Tibial nerve (tissue), 4 donors: ENCODE measurements at regions not wholly inside any gene's neighbourhood (a gene's known extent, or its start where the extent isn't known, plus 50 kb on each side); places are given as distances from the start of the nearest gene placed in this dataset.

ENCODE experiments used
- DNase-seq, 2 donors: peaks; one replicate each; pipeline ENCODE4 v3.0.0-alpha.2; 2019; ENCODE audit warnings: low spot score in 2 of 2
- H3K27ac ChIP-seq, 4 donors: fragments of 200-600 bp; sonication (generic) in 3 of 4; one replicate each; pipeline ENCODE4 v1.5.1; 2017 to 2019; ENCODE audit warnings: mild to moderate bottlenecking in 1 of 4
- H3K27me3 ChIP-seq, 2 donors: fragments of 200-600 bp; sonication (generic) in 1 of 2; one replicate each; pipeline versions ENCODE4 v1.5.1 to v1.6.0; 2017 to 2019
- H3K36me3 ChIP-seq, 3 donors: fragments of 200-600 bp; sonication (generic); one replicate each; pipeline ENCODE4 v1.5.1; 2018 to 2019
- H3K4me1 ChIP-seq, 4 donors: fragments of 200-600 bp; sonication (generic) in 3 of 4; one replicate each; pipeline ENCODE4 v1.5.1; 2017 to 2019
- H3K4me3 ChIP-seq, 4 donors: fragments of 200-600 bp; sonication (generic) in 3 of 4; one replicate each; pipeline ENCODE4 v1.5.1; 2017 to 2019; ENCODE audit warnings: mild to moderate bottlenecking in 1 of 4, moderate library complexity in 1 of 4
- H3K9me3 ChIP-seq, 4 donors: fragments of 200-600 bp; sonication (generic) in 3 of 4; one replicate each; pipeline ENCODE4 v1.5.1; 2017 to 2019
- EP300 ChIP-seq, 2 donors: sonication (generic); formaldehyde crosslinking; IDR thresholded peaks; one replicate each; pipeline ENCODE4 v1.6.1; 2017; ENCODE audit warnings: antibody characterized with exemption in 2 of 2, mild to moderate bottlenecking in 1 of 2
- POLR2A ChIP-seq, 2 donors: fragments of 450-650 bp; IDR thresholded peaks; one replicate each; pipeline ENCODE4 v1.6.1; 2017; ENCODE audit warnings: antibody characterized with exemption in 2 of 2, mild to moderate bottlenecking in 2 of 2, moderate library complexity in 2 of 2
- WGBS, 2 donors: methylation state at CpG; one replicate each; pipeline ENCODE4 v1.1.5; 2018; 5-methylcytosine and 5-hydroxymethylcytosine counted together
- TF ChIP-seq, protein P1 (sequence below), 5 experiments: fragments of 200-600 bp in 3 of 5; fragments of 450-650 bp in 2 of 5; sonication (generic) in 3 of 5; IDR thresholded peaks; one replicate each; pipeline ENCODE4 v1.5.1; 2016 to 2019; ENCODE audit warnings: antibody characterized with exemption in 5 of 5, mild to moderate bottlenecking in 3 of 5, moderate library complexity in 2 of 5

- Histone ChIP-seq H3K27ac (no peak overlapping the region), H3K9me3 (peaks cover 0 to 18% (median 0%) of the 10 kb centered on the region in 4 donors), H3K36me3 (no peaks in the 10 kb centered on the region), H3K4me1 (no peaks in the 10 kb centered on the region), H3K27me3 (no peaks in the 10 kb centered on the region), H3K4me3 (no peak overlapping the region)
- TF ChIP-seq POLR2A (IDR thresholded peaks at IDR 0.05), result no peak
- TF ChIP-seq, protein P1, sequence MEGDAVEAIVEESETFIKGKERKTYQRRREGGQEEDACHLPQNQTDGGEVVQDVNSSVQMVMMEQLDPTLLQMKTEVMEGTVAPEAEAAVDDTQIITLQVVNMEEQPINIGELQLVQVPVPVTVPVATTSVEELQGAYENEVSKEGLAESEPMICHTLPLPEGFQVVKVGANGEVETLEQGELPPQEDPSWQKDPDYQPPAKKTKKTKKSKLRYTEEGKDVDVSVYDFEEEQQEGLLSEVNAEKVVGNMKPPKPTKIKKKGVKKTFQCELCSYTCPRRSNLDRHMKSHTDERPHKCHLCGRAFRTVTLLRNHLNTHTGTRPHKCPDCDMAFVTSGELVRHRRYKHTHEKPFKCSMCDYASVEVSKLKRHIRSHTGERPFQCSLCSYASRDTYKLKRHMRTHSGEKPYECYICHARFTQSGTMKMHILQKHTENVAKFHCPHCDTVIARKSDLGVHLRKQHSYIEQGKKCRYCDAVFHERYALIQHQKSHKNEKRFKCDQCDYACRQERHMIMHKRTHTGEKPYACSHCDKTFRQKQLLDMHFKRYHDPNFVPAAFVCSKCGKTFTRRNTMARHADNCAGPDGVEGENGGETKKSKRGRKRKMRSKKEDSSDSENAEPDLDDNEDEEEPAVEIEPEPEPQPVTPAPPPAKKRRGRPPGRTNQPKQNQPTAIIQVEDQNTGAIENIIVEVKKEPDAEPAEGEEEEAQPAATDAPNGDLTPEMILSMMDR (IDR thresholded peaks at IDR 0.05), result no peak
- TF ChIP-seq EP300 (IDR thresholded peaks at IDR 0.05), result no peak
- 16 to 30% methylated on average over 4 of the region's 4 CpGs for WGBS, 2 donors
- DNase-seq, result no peak
Measured at GRCh38 chr2:3008561-3008960, 369.1 kb downstream of the EIPR1 start.

DNA sequence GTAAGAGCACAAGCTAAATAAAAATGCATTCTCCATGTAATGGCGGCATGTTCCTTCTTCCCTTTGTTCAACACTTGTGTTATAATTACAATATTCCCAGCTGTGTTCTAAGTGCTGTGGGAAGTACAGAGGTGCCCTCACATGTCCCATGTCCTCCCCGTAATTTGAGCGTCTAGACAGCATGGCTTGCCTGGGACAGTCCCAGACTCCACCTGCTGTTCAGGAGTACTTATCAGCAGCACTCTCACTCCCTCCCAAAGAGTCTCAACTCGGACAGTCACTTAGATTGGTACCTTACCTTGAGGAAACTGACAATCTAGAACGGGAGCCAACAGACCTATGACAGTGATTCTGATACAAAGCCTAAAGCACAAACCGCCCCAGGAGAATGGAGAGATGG lies 370.5 kb downstream of the EIPR1 start:
- H3K27me3 ChIP-seq, result no peaks in the 10 kb centered on the region
- H3K27ac ChIP-seq, result no peak overlapping the region
- H3K4me3 ChIP-seq, result no peak overlapping the region
- no peaks in the 10 kb centered on the region for H3K4me1 ChIP-seq
- H3K9me3 ChIP-seq, result peaks cover 0 to 5% (median 0%) of the 10 kb centered on the region in 4 donors
- no peaks in the 10 kb centered on the region for H3K36me3 ChIP-seq
- DNase-seq, result no peak
- WGBS, 2 donors, result 90 to 92% methylated on average over 6 of the region's 6 CpGs
- TF ChIP-seq POLR2A (IDR thresholded peaks at IDR 0.05) (no peak), EP300 (IDR thresholded peaks at IDR 0.05) (no peak)
- TF ChIP-seq, protein P1 (IDR thresholded peaks at IDR 0.05), result no peak

DNA sequence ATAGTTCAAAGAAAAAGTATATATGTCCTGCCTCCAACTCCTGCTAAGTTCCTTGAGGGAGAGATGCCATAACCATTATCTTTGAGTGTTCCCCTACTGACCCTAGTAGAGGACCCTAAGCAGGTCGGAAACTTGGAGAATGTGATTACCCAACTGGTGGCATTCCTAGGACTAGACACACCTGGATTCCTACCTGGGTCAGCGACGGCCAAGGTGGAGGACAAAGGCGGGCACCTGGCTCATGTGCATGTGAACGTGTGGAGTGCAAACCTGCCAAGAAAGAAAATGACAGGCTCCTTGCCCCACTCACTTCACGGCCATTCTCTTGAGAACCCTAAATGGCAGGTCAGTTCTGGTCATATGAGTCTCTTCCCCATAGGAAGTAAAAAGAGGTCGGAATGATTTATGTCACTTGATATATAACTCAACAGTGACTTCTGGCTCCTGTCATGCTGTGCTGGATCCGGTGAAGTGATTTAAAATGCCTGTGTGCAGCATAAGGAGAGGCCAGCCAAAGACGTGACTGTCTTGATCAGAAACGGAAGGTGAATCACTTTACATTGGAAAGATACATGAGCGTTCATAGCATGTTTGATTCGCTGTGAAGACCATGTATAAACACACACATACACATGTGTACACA lies 371.6 kb downstream of the EIPR1 start:
- H3K27me3 ChIP-seq, result no peaks in the 10 kb centered on the region
- no peaks in the 10 kb centered on the region for H3K9me3 ChIP-seq
- WGBS, 2 donors, result 81 to 83% methylated on average over 12 of the region's 12 CpGs
- no peak for DNase-seq
- no peaks in the 10 kb centered on the region for H3K36me3 ChIP-seq
- no peaks in the 10 kb centered on the region for H3K4me1 ChIP-seq
- no peak overlapping the region for H3K4me3 ChIP-seq
- TF ChIP-seq, protein P1 (IDR thresholded peaks at IDR 0.05), result no peak
- TF ChIP-seq EP300 (IDR thresholded peaks at IDR 0.05), result no peak
- no peak for TF ChIP-seq POLR2A (IDR thresholded peaks at IDR 0.05)
- H3K27ac ChIP-seq, result no peak overlapping the region

DNA sequence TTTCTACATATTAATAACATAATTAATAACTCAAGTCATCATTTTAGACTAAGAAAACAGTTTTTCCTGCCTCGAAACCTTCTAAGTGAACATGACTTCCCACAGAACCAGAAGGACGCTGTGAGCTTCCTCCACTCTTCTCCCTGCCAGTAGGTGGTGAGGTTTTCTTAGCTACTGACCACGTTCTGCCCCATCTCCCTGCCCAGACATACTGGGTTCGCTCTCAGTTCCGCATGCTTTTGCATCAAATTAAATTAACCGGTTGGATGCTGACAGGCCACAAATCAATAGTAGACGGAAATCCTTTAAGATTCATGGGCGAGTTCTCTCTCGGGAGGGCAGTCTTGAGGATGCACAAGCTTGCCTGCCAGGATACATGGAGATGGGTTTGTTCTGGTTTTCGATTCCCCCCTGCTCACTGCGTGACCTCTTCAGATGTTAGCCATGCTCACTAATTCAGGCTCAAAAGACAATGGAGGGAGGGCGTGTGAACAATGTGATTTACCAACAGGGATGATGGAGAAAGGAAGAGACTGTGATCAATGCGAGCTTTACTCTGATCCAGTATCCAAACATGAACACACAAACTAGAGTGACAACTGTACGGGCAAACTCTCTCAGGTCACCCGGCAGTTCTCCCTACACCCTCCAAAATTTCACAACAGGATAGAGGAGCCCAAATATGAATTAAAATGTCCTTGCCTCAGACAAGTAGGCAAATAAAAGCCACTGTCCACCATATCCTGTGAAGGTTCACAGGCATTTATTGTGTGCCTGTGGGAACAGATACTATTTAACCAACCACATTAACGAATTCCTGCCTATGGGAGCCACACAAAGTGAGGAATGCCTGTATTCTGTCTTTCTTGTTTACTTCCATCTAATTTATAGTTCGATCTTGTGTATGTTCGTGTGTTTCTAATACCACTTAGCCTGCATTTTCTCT lies 375.7 kb downstream of the EIPR1 start:
- no peak for TF ChIP-seq POLR2A (IDR thresholded peaks at IDR 0.05)
- TF ChIP-seq, protein P1 (IDR thresholded peaks at IDR 0.05), result no peak
- no peak for TF ChIP-seq EP300 (IDR thresholded peaks at IDR 0.05)
- 38 to 40% methylated on average over 18 of the region's 18 CpGs for WGBS, 2 donors
- DNase-seq, result no peak

GRCh38 chr2:3000968-3001367 lies 376.6 kb downstream of the EIPR1 start:
- no peak overlapping the region for H3K27ac ChIP-seq
- no peaks in the 10 kb centered on the region for H3K36me3 ChIP-seq
- WGBS, 2 donors, result 33 to 43% methylated on average over 6 of the region's 6 CpGs
- no peaks in the 10 kb centered on the region for H3K9me3 ChIP-seq
- no peak for DNase-seq
- TF ChIP-seq POLR2A (IDR thresholded peaks at IDR 0.05), result no peak
- TF ChIP-seq, protein P1 (IDR thresholded peaks at IDR 0.05), result no peak
- no peak for TF ChIP-seq EP300 (IDR thresholded peaks at IDR 0.05)
- H3K27me3 ChIP-seq, result no peaks in the 10 kb centered on the region
- no peaks in the 10 kb centered on the region for H3K4me1 ChIP-seq
- no peak overlapping the region for H3K4me3 ChIP-seq

More for the DNA sequence above, 375.7 kb downstream of the EIPR1 start:
- H3K36me3 ChIP-seq, result no peaks in the 10 kb centered on the region
- no peak overlapping the region for H3K27ac ChIP-seq
- H3K9me3 ChIP-seq, result no peaks in the 10 kb centered on the region
- H3K4me1 ChIP-seq, result no peaks in the 10 kb centered on the region
- H3K27me3 ChIP-seq, result no peaks in the 10 kb centered on the region
- H3K4me3 ChIP-seq, result no peak overlapping the region
